CD4-positive, CD25-positive, alpha-beta regulatory T cell (primary cell): ENCODE measurements at regions not wholly inside any gene's neighbourhood (a gene's known extent, or its start where the extent isn't known, plus 50 kb on each side); places are given as distances from the start of the nearest gene placed in this dataset.

ENCODE experiments used
- ATAC-seq, 2 donors: fragments of 150-1000 bp; cut with Tn5 transposase; one replicate each; pipeline ENCODE4 v1.10.0; 2021; ENCODE audit warnings: low read depth in 2 of 2, moderate number of reproducible peaks in 2 of 2, moderate library complexity in 1 of 2
- DNase-seq, 3 donors: peaks; one replicate each; pipeline versions ENCODE4 v3.0.0 to v3.0.0-alpha.2; 2012 to 2022; ENCODE audit warnings: mixed read lengths in 1 of 3
- H3K27ac ChIP-seq: one replicate; pipeline ENCODE4 v1.7.0; 2013; ENCODE audit warnings: mild to moderate bottlenecking, low read length; ENCODE audit not compliant: insufficient read depth, poor library complexity, severe bottlenecking
- H3K27me3 ChIP-seq: one replicate; pipeline ENCODE4 v1.7.0; 2013; ENCODE audit warnings: low read length; ENCODE audit not compliant: control insufficient read depth, insufficient read depth
- H3K36me3 ChIP-seq: one replicate; pipeline ENCODE4 v1.7.0; 2013; ENCODE audit warnings: mild to moderate bottlenecking, low read length, moderate library complexity; ENCODE audit not compliant: control insufficient read depth, insufficient read depth
- H3K4me1 ChIP-seq: 2 replicates; pipeline ENCODE4 v1.7.0; 2013; ENCODE audit warnings: mild to moderate bottlenecking, low read length; ENCODE audit not compliant: insufficient read depth, control insufficient read depth, poor library complexity, severe bottlenecking
- H3K4me3 ChIP-seq: one replicate; pipeline ENCODE4 v1.7.0; 2013; ENCODE audit warnings: low read depth, mild to moderate bottlenecking, low read length, moderate library complexity
- H3K9me3 ChIP-seq, 2 experiments: 1 replicate in 1 of 2; 2 replicates in 1 of 2; pipeline ENCODE4 v1.7.0; 2013; ENCODE audit warnings: low read length in 2 of 2, mild to moderate bottlenecking in 1 of 2, moderate library complexity in 1 of 2; ENCODE audit not compliant: control insufficient read depth in 2 of 2
- H3K27ac Mint-ChIP-seq, 3 donors: one replicate each; pipeline ENCODE4 v1.8.0; 2020 to 2022; ENCODE audit warnings: mild to moderate bottlenecking in 3 of 3, mixed read lengths in 3 of 3, moderate library complexity in 2 of 3
- H3K27me3 Mint-ChIP-seq: one replicate; pipeline ENCODE4 v1.8.0; 2022; ENCODE audit warnings: mild to moderate bottlenecking, mixed read lengths
- H3K36me3 Mint-ChIP-seq: one replicate; pipeline ENCODE4 v1.8.0; 2020; ENCODE audit warnings: mixed read lengths
- H3K4me1 Mint-ChIP-seq, 4 donors: one replicate each; pipeline ENCODE4 v1.8.0; 2020 to 2022; ENCODE audit warnings: mixed read lengths in 4 of 4, mild to moderate bottlenecking in 1 of 4
- H3K4me3 Mint-ChIP-seq, 4 donors: one replicate each; pipeline ENCODE4 v1.8.0; 2020 to 2022; ENCODE audit warnings: mild to moderate bottlenecking in 4 of 4, mixed read lengths in 4 of 4, moderate library complexity in 3 of 4
- H3K9me3 Mint-ChIP-seq, 7 donors: one replicate each; pipeline ENCODE4 v1.8.0; 2020 to 2022; ENCODE audit warnings: mixed read lengths in 7 of 7, mild to moderate bottlenecking in 3 of 7, moderate library complexity in 2 of 7

- no peaks in the 10 kb centered on the region for H3K9me3 Mint-ChIP-seq
- no peak overlapping the region for H3K4me3 Mint-ChIP-seq
- no peaks in the 10 kb centered on the region for H3K27me3 ChIP-seq
- H3K4me1 ChIP-seq = no peaks in the 10 kb centered on the region
- H3K4me3 ChIP-seq = no peak overlapping the region
- no peak overlapping the region for H3K27ac ChIP-seq
- H3K27ac Mint-ChIP-seq = no peak overlapping the region
- no peak for DNase-seq
- H3K27me3 Mint-ChIP-seq = peaks cover 4% of the 10 kb centered on the region
- H3K9me3 ChIP-seq = no peaks in the 10 kb centered on the region
- no peaks in the 10 kb centered on the region for H3K36me3 ChIP-seq
- H3K4me1 Mint-ChIP-seq = peaks cover 0 to 7% (median 1%) of the 10 kb centered on the region in 4 donors
- ATAC-seq = no peak
- no peaks in the 10 kb centered on the region for H3K36me3 Mint-ChIP-seq
Observed at GRCh38 chr10:47248386-47249090, 51.5 kb upstream of the GDF10 start.

GRCh38 chr10:47249881-47250280, 50.1 kb upstream of the GDF10 start:
- no peaks in the 10 kb centered on the region for H3K9me3 Mint-ChIP-seq
- no peak overlapping the region for H3K4me3 Mint-ChIP-seq
- ATAC-seq (no peak), DNase-seq (no peak)
- no peaks in the 10 kb centered on the region for H3K36me3 ChIP-seq
- H3K36me3 Mint-ChIP-seq = no peaks in the 10 kb centered on the region
- peaks cover 0 to 5% (median 2%) of the 10 kb centered on the region in 4 donors for H3K4me1 Mint-ChIP-seq
- no peaks in the 10 kb centered on the region for H3K9me3 ChIP-seq
- no peak overlapping the region for H3K4me3 ChIP-seq
- peak overlapping the region in 1 of 3 donors; percentile 16 for H3K27ac Mint-ChIP-seq
- no peaks in the 10 kb centered on the region for H3K4me1 ChIP-seq
- no peaks in the 10 kb centered on the region for H3K27me3 ChIP-seq
- peaks cover 4% of the 10 kb centered on the region for H3K27me3 Mint-ChIP-seq
- H3K27ac ChIP-seq = no peak overlapping the region
